ENCODE measurements at regions not wholly inside any gene's neighbourhood (a gene's known extent, or its start where the extent isn't known, plus 50 kb on each side); places are given as distances from the start of the nearest gene placed in this dataset.

- DNase-seq (ENCODE audit: low read depth) = peak; percentile 56
- TF ChIP-seq CTCF (IDR thresholded peaks at IDR 0.05; ENCODE audit: low read depth, low read length) (no peak), MAX (IDR thresholded peaks at IDR 0.05; ENCODE audit: low read depth, low read length) (no peak), MYC (IDR thresholded peaks at IDR 0.05; ENCODE audit: low read depth, low read length) (no peak)
- peak overlapping the region; percentile 52 for H3K4me3 ChIP-seq (ENCODE audit: low read depth, low read length)
Observed at GRCh38 chr10:4051641-4052151, 266.7 kb upstream of the KLF6 start.

- peak overlapping the region; percentile 52 for H3K4me3 ChIP-seq (ENCODE audit: low read depth, low read length)
- TF ChIP-seq MAX (IDR thresholded peaks at IDR 0.05; ENCODE audit: low read depth, low read length) (no peak), CTCF (IDR thresholded peaks at IDR 0.05; ENCODE audit: low read depth, low read length) (no peak), POLR2A (IDR thresholded peaks at IDR 0.05; ENCODE audit: extremely low read depth, insufficient read length) (no peak), MYC (IDR thresholded peaks at IDR 0.05; ENCODE audit: low read depth, low read length) (no peak)
- peak; percentile 37 for DNase-seq (ENCODE audit: low read depth)
Observed at GRCh38 chr10:4051011-4051640, 266.1 kb upstream of the KLF6 start.

DNA sequence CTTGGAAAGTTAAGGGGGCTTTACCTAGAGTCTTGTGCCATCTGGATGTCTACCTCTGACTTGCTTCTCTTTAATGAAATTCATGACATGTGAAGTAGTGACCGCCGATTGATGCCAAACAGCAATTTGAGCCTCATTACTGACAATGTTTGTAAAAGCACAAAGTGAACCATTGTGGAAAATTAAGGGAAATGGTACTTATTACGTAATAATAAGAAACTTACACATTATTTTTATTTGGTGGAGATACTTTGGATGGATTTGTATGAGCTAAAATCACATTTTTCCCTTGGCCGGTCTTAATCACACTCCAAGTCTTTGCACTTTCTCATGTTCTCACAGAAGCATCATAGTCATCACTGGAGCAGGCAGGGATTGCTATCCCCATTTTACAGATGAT is 265.1 kb upstream of the KLF6 start:
- H3K4me3 ChIP-seq (ENCODE audit: low read depth, low read length) = no peak overlapping the region
- no peak for DNase-seq (ENCODE audit: low read depth)
- no peak for TF ChIP-seq POLR2A (IDR thresholded peaks at IDR 0.05; ENCODE audit: extremely low read depth, insufficient read length)
- TF ChIP-seq CTCF (IDR thresholded peaks at IDR 0.05; ENCODE audit: low read depth, low read length) = no peak
- TF ChIP-seq MYC (IDR thresholded peaks at IDR 0.05; ENCODE audit: low read depth, low read length) = no peak
- TF ChIP-seq MAX (IDR thresholded peaks at IDR 0.05; ENCODE audit: low read depth, low read length) = no peak

- TF ChIP-seq CTCF (IDR thresholded peaks at IDR 0.05; ENCODE audit: low read depth, low read length) (no peak), POLR2A (IDR thresholded peaks at IDR 0.05; ENCODE audit: extremely low read depth, insufficient read length) (no peak), MAX (IDR thresholded peaks at IDR 0.05; ENCODE audit: low read depth, low read length) (no peak), MYC (IDR thresholded peaks at IDR 0.05; ENCODE audit: low read depth, low read length) (no peak)
- no peak for DNase-seq (ENCODE audit: low read depth)
- no peak overlapping the region for H3K4me3 ChIP-seq (ENCODE audit: low read depth, low read length)
Observed at GRCh38 chr10:4049348-4049747, 264.3 kb upstream of the KLF6 start.

DNA sequence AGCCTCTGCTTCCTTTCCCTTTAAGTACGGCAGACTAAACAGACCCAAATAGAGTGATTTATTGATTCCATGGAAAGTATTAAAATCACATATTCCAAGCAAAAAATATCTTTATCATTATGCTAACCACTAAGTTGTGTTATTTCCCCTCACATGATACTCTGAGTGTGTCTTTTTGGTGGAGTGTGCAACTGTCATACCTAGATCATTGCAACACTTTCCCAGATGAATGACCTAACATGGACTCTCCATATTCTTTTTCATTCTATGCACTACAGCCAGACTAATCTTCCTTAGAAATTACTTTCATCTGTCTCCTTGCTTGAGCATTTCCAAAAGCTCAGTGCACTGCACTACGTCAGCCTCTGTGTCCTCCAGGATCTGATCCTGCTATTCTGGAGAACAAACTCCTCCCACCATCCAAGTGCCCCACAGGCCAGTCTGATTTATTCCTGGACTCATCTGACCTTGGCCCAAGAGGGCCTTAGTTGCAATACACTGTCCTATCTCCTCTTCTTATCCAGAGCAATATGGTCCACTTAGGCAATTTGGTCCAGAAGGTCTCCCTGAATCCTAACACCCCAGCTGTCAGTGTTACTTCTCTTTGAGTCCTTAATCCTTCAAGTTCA is 263.3 kb upstream of the KLF6 start:
- TF ChIP-seq CTCF (IDR thresholded peaks at IDR 0.05; ENCODE audit: low read depth, low read length) (no peak), POLR2A (IDR thresholded peaks at IDR 0.05; ENCODE audit: extremely low read depth, insufficient read length) (no peak), MYC (IDR thresholded peaks at IDR 0.05; ENCODE audit: low read depth, low read length) (no peak), MAX (IDR thresholded peaks at IDR 0.05; ENCODE audit: low read depth, low read length) (no peak)
- no peak for DNase-seq (ENCODE audit: low read depth)

More for the DNA sequence above, 263.3 kb upstream of the KLF6 start:
- no peak overlapping the region for H3K4me3 ChIP-seq (ENCODE audit: low read depth, low read length)

All from NB4 (cell line).